ENCODE measurements at regions not wholly inside any gene's neighbourhood (a gene's known extent, or its start where the extent isn't known, plus 50 kb on each side); places are given as distances from the start of the nearest gene placed in this dataset.
"Not testable (repeated sequence)": the region's sequence is repeated elsewhere in the genome, so short reads cannot be mapped to it uniquely, and the experiment has no call there.

DNA sequence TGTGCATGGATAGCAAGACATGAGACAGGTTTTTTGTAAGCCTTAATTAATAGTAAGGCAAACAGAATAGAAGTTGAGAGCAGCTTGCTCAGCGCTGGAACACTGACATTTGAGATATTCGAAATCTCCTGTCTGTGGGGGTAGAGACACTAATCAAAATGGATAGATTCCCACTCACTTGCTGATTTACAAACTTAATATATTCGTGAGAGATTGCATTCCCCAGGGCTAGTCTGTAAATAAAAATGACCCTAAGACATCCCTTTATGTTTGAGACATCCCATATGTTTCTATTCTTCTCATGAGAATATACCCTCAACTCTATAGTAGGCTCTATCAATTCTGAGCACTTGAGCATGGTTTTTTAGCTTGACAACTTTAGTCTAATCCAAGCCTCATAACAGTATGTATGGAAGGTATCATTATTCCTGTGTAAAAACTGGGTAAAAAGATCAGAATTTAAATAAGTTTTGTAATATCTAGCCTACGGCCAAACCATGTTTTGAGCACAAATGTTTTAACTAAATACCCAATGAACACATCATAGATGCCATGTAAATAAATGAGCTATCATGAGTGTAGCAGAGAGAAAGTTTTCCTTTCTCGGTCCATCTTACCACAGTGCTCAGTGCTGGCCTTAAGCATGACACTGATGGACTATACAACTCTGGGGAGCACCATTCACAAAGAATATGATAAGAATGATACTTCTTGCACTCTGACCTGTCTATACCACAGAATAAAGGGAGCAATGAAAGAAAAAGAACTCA is 609.2 kb downstream of the PSAT1 start:
- FAIRE-seq (no peak), ATAC-seq (no peak), DNase-seq (no peak)
- Histone ChIP-seq H3K27me3 (no peaks in the 10 kb centered on the region), H3K4me1 (peaks cover 0 to 6% (median 4%) of the 10 kb centered on the region in 3 donors), H3K27ac (no peak overlapping the region), H3K9me3 (no peaks in the 10 kb centered on the region), H3K4me3 (no peak overlapping the region), H3K36me3 (no peaks in the 10 kb centered on the region)
- intact Hi-C loops (cut with DNase I): no loop called here
- 74 to 76% methylated on average over 5 of the region's 5 CpGs for WGBS, 2 donors
- TF ChIP-seq, protein P1, sequence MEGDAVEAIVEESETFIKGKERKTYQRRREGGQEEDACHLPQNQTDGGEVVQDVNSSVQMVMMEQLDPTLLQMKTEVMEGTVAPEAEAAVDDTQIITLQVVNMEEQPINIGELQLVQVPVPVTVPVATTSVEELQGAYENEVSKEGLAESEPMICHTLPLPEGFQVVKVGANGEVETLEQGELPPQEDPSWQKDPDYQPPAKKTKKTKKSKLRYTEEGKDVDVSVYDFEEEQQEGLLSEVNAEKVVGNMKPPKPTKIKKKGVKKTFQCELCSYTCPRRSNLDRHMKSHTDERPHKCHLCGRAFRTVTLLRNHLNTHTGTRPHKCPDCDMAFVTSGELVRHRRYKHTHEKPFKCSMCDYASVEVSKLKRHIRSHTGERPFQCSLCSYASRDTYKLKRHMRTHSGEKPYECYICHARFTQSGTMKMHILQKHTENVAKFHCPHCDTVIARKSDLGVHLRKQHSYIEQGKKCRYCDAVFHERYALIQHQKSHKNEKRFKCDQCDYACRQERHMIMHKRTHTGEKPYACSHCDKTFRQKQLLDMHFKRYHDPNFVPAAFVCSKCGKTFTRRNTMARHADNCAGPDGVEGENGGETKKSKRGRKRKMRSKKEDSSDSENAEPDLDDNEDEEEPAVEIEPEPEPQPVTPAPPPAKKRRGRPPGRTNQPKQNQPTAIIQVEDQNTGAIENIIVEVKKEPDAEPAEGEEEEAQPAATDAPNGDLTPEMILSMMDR (IDR thresholded peaks at IDR 0.05): no peak

DNA sequence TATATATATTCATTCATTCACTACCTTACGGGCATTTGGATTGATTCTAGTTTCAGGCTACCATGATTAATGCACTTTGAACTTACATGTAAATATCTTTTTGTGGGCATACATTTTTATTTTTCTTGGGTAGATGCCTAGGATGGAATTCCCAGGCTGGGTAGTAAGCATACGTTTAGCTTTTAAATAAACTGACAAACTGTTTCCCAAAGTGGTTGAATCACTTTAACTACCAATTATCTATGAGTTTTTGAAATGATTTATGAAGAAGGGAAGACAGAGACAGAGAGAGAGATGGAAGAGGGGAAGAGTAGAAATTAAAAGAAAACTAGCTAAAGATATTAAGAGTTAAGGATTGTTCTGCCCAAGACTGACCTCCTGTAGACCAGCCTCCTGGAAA is 612.6 kb downstream of the PSAT1 start:
- Histone ChIP-seq H3K27ac (no peak overlapping the region), H3K4me3 (no peak overlapping the region), H3K9me3 (no peaks in the 10 kb centered on the region), H3K27me3 (no peaks in the 10 kb centered on the region), H3K4me1 (peaks cover 0 to 6% (median 4%) of the 10 kb centered on the region in 3 donors), H3K36me3 (no peaks in the 10 kb centered on the region)
- ATAC-seq: no peak
- FAIRE-seq: no peak
- intact Hi-C loops (cut with DNase I): no loop called here
- no peak for DNase-seq
- WGBS, 2 donors: 70 to 79% methylated on average over 2 of the region's 2 CpGs
- TF ChIP-seq, protein P1 (IDR thresholded peaks at IDR 0.05): no peak

DNA sequence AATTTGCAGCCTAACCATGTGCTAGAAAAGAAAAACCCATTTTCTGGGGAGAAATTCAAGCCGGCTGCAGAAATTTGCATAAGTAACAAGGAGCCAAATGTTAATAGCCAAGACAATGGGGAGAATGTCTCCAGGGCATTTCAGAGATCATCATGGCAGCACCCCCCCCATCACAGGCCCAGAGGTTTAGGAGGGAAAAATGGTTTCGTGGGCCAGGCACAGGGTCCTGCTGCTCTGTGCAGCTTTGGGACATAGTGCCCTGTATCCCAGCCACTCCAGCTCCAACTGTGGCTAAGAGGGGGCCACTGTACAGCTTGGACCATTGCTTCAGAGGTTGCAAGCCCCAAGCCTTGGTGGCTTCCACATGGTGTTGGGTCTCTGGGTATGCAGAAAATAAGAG is 620.0 kb downstream of the PSAT1 start:
- DNase-seq; H3K9me3 ChIP-seq; H3K27me3 ChIP-seq; FAIRE-seq; H3K4me3 ChIP-seq; H3K36me3 ChIP-seq; H3K27ac ChIP-seq; H3K4me1 ChIP-seq; ATAC-seq; intact Hi-C loops (cut with DNase I): not testable (repeated sequence)
- 82 to 94% methylated on average over 2 of the region's 2 CpGs for WGBS, 2 donors

DNA sequence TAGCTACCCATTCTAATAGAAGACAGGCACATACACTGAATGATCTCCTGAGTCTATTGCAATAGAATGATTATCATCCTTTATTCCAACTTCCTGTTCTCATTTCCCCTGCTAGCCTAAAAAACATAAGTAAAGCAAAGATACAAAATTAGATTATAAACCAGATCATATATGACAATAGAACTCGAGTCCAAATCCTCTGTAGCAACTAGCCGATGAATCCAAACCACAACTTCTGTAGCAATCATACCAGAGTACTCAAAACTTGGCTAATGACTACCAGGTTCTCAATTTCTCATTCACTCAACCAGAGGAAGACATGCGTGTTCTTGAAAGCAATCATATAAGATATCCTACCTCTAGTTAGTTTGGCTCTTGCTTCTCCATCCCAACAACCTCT is 622.1 kb downstream of the PSAT1 start:
- Histone ChIP-seq H3K4me1 (peaks cover 0 to 3% (median under 1%) of the 10 kb centered on the region in 3 donors), H3K4me3 (no peak overlapping the region), H3K27me3 (no peaks in the 10 kb centered on the region), H3K27ac (no peak overlapping the region), H3K9me3 (no peaks in the 10 kb centered on the region), H3K36me3 (no peaks in the 10 kb centered on the region)
- no peak for ATAC-seq
- intact Hi-C loops (cut with DNase I): no loop called here
- no peak for FAIRE-seq
- TF ChIP-seq, protein P1 (IDR thresholded peaks at IDR 0.05): no peak
- DNase-seq: no peak
- WGBS, 2 donors: 57 to 86% methylated on average over 3 of the region's 3 CpGs

DNA sequence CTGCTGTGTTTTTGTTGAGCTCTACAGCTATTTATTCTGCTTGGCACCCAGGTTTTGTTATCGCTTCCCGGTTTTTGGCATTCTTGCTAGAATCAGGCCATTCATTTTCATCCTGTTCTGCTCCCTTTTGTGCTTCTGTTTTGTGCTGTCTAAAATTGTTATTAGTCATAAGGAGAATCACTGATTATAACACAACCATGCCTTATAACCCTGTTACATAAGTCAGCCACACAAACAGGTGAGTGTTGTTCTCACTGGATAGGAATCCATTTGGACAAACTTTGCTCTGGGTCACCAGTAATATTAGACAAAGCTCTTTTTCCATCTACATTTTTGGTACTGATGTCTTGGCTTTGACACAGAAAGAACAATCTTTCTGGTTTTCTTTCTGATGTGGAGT is 622.8 kb downstream of the PSAT1 start:
- TF ChIP-seq, protein P1 (IDR thresholded peaks at IDR 0.05): no peak
- Histone ChIP-seq H3K27me3 (no peaks in the 10 kb centered on the region), H3K4me1 (peaks cover 0 to 6% (median 4%) of the 10 kb centered on the region in 3 donors), H3K9me3 (no peaks in the 10 kb centered on the region), H3K4me3 (no peak overlapping the region), H3K36me3 (no peaks in the 10 kb centered on the region), H3K27ac (no peak overlapping the region)
- intact Hi-C loops (cut with DNase I): no loop called here
- FAIRE-seq (no peak), DNase-seq (no peak), ATAC-seq (no peak)
- 91 to 92% methylated on average over 2 of the region's 2 CpGs for WGBS, 2 donors

All from pancreas (tissue), 10 donors.